HG02884 (cell line): ENCODE measurements at regions not wholly inside any gene's neighbourhood (a gene's known extent, or its start where the extent isn't known, plus 50 kb on each side); places are given as distances from the start of the nearest gene placed in this dataset.
"Not testable (repeated sequence)": the region's sequence is repeated elsewhere in the genome, so short reads cannot be mapped to it uniquely, and the experiment has no call there.

ENCODE experiments used
- ATAC-seq: cut with Tn5 transposase; IDR thresholded peaks from one replicate; pipeline ENCODE4 v1.9.1; 2021; ENCODE audit warnings: mild to moderate bottlenecking, moderate library complexity; ENCODE audit not compliant: unreplicated experiment

DNA sequence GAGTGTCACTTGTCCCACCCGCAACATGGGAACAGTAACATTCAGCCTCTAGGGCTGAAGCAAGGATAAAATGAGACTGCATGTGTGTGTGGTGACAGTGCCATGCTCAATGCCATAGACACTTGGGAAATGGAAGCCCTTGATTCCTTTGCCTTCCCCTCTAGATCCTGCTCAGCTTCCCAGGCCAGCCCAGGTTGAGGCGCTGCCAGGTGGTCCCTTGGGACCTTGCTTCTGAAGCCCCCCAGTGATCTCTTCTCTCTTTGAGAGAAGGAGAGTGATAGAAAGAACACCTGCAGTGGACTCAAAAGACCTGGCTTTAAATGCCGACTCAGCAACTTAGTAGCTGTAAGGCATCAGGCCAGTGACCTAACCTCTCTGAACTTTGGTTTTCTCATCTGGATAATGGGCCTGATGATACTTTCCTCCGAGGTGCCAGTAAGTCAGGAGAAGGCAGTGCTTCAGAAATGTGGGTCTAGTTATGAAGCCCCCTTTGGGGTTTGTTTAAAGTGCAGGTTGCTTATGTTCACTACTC is 144.5 kb downstream of the RPLP1 start:
- no peak for ATAC-seq

DNA sequence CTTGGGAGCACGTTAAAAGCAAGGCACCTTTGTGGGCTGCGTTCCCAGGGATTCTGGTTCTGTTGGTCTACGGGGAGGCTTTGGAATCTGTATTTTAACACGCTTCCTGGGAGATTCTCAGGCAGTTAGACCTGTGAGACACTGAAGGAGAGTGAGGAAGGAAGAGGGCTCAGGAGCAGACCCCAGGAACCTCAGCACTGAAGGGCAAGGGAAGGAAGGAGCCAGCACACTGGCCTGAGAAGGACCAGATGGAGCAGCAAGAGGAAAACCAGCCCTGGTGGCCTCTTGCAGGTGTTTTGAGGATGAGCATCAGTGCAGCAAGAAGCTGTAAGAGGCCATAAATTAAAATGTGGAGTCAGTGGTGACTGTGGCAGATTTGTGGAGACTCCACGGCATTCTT is 146.7 kb downstream of the RPLP1 start:
- ATAC-seq = no peak

DNA sequence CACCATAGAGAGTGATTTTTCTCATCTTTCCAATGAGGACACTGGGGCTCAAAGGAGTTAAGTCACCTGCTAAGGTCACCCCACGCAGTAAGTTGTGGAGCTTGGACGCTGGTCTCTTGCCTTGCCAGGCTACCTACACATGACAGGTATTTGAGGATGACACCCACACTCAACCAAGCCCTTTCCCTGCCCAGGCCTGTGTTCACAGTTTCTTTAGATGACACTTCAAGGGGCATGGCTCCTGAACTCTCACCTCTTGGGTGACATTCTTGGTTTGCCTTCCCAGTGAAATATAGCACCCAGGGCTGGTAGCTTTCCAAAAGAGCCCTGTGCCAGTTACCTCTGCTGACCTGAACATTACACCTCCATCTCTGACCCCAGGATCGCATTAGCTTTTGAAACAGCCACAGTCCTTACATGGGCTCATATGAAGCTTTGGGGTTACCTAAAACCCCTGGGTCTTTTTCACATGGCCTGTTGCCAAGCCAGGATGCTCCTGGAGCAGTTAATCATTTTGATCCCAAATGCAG is 148.0 kb downstream of the RPLP1 start:
- ATAC-seq = no peak

DNA sequence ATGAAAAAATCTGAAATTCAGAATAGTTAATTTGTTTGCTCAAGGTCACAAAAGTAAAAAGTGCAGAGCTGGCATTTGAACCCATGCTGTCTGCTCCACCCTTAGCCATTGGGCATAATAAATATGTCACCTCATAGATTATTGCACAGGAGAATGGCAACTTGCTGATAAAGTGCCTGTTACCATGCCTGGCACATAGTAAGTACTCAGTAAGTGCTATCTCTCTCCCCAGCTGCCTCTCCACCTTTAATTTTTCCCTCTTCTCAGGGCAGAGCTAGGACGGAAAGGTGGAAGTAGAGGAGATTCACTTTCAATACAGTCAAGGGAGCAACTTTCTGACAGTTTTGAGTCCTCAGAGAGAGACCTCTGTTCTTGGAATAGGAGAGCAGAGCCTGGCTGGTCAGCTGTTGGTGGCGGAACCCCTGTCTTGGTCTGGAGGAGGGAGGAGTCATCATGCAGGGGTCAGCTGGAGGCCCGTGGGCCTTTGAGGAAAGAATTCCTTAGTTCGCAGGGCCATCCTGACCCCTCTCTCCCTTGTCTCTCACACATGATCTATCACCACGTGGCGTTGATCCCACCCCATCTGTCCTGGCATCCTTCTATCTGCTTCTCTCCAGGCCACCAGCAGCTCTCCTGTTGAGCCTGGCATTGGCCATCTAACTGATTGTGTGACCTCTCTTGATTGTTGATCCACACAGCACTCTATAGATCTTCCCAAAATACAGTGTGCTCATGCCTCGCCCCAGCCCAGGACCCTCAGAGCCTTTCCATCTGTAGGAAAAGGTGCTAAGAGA is 149.3 kb downstream of the RPLP1 start:
- no peak for ATAC-seq

DNA sequence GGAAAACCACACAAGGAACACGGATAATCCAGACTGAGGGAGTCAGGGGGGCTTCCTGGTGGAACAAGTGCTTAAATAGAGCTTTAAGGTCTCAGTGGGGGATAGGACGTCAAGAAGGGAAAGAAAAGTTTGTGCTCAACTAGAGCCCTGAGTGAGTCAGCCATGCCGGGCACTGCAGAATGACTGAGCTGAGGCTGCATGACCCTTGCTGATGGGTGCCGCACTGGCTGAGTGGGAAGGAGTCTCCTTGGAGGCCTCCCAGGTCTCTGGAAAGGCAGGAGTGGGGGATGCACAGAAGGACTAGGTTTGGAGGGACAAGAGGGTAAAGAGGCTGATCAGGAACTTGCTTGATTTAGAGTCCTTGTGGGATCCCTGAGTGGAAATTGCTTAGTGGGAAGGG is 150.3 kb downstream of the RPLP1 start:
- no peak for ATAC-seq

DNA sequence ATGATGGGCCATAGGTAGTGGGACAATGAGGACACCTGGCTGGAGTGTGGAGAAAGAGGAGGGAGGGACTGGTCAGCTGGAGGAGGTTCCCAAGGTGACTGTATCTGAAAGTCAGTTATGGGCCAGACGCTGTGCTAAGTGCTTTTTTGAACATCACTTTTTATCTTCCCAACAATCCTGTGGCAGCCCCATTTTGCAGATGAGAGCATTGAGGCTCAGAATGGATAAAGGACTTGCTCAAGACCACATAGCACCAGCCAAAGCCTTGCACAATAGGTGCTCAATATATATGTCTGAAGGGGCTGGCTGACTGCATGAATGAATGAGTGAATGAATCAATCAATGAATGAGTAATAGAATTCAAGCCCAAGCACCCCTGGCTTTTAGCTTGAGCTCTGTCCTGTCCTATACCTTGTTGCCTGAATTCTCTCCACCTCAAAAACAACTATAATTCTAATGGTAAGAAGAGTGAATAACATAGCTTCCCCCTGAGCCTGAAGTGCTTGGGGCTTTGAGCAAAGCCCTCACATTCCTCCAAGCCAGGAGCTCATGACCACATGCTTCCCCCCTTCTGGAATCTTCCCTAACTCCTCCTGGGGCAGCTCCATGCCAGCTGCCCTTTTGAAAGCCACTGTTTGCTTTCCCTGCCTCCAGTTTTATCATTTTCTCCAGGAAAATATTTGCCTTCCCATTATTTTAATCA is 150.9 kb downstream of the RPLP1 start:
- no peak for ATAC-seq

DNA sequence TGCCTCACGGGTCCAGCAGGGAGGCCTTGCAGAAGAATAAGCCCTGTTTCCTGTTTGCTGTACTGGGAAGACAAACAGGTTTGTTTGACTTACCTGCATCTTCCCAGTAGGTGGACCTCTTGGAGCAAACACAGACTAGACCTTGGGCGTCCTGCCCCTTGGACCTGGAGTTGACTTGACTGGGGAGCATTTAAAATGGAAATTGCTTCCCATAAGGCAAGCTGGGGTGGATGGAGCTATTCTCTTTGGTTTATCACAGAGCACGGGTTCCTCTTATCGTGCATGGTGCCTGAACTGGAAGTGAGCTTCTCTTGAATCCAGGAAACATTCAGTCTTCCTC is 151.4 kb downstream of the RPLP1 start:
- ATAC-seq = no peak

DNA sequence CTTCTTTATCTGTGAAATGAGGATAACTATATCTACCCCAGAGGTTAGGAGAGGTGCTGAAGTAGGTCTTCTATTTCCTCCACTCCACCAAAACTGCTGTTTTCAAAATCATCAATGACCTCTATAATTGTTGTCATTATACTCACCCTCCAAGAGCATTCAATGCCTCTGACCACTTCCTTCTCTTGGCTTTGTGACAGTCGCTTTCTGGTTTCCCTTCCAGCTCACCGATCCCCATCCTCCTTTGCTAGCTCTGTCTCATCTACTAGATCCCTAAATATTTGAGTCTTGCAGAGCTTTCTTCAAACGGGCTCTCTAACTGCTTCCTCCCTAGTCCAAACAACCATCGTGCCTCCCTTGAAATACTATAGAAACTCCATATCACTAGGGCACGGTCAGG is 153.5 kb downstream of the RPLP1 start:
- ATAC-seq = no peak

DNA sequence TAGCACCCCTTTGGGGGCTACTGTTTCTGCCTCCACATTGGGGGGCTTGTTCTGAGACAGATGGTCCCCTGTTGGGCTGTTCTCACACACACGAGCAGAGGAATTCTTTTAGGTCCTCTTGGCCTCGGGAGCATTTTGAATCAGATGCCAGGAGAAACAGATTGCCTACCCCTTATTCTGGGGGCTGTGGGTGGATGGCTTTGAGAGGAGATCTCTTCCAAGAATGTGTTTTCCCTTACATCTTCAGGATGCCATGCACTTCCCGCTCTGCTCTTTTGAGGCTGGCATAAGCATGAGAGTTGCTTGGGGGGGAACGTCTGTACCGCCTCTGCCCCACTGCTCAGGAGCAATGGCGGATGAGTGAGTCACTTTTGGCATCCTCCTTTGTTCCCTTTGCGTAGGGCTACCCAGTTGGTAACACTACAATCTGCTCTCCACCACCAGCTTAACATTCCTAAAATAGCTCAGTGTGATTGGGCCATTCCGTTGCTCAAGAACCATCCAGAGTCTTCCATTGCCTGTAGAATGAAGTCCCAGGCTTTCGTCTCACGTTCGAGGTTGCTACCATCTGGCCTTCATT is 154.4 kb downstream of the RPLP1 start:
- ATAC-seq = no peak

DNA sequence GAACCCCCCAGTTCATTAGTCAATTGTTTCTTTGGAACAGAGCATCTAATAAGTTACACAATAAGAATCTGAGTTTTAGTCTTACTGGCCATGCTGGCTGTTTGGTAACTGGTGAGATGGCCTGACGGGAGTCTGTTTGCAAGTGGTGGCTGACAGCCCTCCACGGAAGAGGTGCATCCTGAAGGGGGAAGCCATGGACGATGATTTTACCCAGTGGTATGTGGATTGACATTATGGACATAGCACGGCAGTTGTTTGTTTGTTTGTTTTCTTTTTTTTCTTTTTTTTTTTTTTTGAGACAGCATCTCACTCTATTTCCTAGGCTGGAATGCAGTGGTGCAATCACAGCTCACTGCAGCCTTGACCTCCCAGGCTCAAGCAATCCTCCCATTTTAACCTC is 156.0 kb downstream of the RPLP1 start:
- no peak for ATAC-seq

DNA sequence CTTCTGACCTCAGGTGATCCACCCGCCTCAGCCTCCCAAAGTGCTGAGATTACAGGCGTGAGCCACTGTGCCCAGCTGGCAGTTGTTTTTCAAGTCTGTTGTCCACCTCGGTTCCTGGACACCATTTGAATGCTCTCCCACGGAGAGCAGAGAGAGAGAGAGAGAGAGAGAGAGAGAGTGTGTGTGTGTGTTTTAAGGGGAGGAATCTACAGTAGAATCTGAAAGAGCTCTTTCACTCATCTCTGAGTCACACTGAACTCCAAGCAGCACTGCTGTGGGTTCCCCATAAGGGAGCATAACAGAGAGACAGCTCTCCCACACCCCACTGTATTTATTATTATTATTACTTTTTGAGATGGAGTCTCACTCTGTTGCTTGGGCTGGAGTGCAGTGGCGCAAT is 156.6 kb downstream of the RPLP1 start:
- no peak for ATAC-seq

DNA sequence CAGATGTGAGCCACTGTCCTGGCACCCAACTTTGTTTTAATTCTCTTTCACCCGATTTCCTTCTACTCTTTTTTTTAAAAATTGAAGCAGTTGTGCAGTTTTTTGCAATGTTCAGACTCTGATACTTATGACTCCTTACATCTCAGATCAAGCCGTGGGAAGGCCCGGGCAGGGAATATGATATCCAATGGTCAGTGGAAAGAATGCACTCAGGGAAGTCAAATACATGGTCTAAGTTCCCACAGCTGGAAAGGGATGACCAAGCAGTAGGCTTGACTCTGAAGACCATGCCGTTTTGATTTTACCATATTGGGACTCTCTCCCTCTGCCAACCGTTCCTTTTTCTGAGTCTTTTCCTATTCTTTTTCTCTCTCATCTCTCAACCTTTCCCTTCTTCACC is 157.2 kb downstream of the RPLP1 start:
- no peak for ATAC-seq

DNA sequence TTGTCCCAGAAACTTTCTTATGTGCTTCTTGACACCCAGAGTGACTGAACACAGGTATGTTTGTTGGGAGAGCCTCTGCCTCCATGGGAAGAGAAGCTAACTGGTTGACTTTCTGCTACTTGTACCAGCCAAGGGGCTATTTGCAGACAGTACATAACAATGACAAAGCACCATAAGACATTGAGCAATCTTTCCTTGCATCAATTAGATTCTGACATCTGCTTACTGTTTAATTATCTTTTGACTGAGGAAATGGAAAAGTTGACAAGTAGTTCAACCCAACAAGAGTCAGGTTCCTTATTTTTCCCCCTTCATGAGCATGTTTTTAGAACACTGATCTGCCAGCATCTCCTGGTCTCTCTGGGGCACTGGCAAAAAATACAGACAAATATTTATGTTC is 157.7 kb downstream of the RPLP1 start:
- ATAC-seq = no peak

DNA sequence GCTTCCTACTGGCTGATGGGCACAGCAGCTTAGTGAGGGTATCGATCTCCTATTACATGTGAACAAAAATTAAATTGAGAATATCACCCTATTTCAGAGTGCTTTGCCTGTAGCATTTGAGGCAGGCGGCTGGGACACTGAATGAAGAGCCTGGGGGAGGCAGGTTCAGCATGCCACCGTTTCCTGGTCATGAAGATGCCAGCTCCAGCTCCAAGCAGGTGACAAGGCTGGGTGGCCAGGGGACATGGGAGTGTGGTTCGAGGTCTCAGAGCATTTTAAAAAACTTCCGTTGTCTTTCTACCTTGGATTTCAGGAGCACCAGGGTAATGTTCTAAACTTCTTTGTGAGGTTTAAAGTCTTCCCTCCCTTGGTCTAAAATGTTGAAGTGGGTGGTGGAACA is 158.2 kb downstream of the RPLP1 start:
- no peak for ATAC-seq

DNA sequence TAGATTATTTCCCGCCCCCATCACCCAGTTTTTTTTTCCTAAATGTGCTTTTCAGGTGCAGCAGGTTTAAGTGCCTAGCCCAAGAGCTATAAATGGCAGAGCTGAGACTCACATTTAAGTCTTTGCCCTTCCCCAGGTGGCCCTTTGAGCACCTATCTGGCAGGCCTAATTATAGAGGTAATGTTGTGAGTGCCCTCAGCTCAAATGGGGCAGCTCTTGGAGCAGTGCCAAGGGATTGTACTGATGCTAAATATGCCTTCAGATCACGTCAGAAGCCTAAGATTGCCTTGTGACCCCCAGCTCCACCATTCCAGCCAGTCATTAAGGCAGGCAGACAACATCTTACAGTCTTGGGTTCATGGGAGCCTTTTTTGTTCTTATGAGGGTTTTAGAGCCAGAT is 159.5 kb downstream of the RPLP1 start:
- no peak for ATAC-seq

DNA sequence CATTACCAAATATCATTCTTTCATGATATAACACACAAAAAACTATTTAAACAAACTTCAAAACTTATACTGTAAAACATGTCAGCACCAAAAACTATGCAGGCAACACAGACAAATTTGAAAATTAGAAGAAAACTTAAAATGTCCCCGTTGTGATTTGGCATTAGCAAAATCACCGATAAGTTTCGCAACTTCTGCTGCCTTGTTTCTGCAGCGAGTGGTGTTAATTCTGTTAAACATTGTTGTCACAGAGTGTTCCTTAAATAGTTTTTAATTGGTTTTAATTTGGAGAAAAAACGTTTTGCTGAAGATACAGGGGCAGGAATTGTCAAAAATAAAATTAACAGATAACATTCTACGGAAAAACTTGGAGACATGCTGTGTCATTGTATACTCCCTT is 160.6 kb downstream of the RPLP1 start:
- no peak for ATAC-seq

DNA sequence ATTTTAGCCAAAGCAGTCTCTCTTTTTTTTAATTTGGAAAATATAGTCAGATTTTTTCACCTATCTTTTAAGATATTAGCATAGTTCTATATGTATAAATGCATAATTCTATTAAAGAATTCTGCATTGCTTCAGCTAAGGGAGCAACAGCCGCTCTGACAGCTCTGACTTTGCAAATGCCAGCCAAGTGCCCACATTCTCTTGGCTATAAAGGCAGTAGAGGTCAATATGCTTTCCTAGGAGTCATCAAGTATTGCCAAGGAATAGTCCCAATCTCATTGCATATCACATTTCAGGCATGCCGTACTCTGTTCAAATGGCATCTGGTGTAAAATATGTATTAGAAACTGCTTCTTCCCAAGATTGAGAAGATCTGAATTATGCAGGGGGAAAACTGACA is 161.4 kb downstream of the RPLP1 start:
- ATAC-seq = no peak

DNA sequence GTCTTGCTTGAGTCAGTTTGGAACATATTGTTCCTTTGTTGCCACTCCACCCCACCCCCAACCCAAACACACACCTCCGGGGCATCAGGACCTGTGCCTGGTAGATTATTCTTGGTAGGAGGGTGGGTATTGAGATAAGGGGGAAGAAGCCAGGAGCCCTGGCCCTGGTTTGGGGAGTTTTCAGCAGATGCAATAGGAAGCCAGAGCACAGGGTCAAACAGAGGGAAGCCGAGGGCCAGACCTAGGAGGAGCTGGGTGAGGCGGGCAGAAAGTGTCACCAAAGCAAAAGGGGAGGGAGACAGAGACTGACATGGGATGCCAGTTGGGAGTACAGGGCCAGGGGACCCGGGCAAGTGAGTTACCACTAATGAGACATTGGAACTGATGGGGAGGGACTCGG is 163.1 kb downstream of the RPLP1 start:
- ATAC-seq = no peak

DNA sequence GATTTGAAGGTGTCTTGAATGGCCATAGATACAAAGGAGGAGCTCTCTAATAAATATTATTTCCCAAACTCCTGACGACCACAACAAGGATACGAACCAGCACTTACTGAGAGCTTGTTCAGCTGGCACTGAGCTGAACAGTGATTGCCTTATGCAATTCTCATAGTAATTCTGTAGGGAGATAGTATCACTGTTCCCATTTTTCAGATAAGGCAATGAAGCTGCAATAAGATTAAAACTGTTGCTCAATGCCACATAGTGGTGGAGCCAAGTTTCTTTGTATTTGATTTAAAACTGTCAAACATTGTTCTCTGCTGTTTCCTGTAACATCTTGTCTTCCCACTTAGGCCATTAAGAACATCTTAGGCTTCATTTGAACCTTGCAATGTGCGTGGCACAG is 163.9 kb downstream of the RPLP1 start:
- no peak for ATAC-seq

DNA sequence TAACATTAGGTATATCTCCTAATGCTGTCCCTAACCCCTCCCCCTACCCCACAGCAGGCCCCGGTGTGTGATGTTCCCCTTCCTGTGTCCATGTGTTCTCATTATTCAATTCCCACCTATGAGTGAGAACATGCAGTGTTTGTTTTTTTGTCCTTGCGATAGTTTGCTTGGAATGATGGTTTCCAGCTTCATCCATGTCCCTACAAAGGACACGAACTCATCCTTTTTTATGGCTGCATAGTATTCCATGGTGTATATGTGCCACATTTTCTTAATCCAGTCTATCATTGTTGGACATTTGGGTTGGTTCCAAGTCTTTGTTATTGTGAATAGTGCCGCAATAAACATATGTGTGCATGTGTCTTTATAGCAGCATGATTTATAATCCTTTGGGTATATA is 164.5 kb downstream of the RPLP1 start:
- not testable (repeated sequence) for ATAC-seq

DNA sequence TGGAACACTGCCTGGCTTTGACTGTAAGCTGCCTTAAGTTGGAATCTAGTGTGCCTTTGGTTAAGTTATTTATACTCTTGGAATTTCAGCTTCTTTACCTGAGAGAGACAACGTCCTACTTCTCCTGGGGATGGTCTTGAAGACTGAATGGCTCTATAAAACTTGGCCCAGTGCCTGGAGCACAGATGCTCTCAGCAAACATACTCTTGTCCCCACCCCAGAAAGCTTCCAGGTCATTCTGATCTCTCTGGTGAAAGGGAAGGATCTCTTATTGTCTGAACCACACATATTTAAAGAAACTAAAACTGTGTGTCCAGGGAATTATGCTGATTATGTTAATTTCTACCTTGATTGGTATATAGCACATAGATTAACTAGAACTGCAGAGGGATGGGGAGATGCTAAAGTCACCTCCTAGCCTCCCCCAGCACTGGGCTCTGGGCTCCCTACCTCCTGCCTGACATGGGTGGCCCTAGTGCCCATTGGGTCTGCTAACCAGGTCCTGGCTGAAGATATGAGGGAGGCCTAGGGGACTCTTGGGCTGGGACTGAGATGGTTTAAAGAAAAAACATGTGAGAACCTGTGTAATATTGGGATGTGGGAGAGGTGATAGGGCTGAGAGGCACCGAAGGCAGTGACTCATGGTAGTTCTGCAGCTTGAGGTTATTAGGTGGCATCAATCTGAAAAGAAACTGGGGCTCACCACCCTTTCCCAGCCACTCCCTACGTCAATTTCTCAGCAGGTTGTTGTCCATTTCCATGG is 171.0 kb downstream of the RPLP1 start:
- no peak for ATAC-seq
